Endothelial cell of hepatic sinusoid (primary cell): ENCODE measurements at regions not wholly inside any gene's neighbourhood (a gene's known extent, or its start where the extent isn't known, plus 50 kb on each side); places are given as distances from the start of the nearest gene placed in this dataset.

Experiments used
- in situ Hi-C: cut with HindIII; loops from 2 replicates; pipeline ENCODE4 v1.10.0; 2017; ENCODE audit warnings: low sequenced_read_pairs

DNA sequence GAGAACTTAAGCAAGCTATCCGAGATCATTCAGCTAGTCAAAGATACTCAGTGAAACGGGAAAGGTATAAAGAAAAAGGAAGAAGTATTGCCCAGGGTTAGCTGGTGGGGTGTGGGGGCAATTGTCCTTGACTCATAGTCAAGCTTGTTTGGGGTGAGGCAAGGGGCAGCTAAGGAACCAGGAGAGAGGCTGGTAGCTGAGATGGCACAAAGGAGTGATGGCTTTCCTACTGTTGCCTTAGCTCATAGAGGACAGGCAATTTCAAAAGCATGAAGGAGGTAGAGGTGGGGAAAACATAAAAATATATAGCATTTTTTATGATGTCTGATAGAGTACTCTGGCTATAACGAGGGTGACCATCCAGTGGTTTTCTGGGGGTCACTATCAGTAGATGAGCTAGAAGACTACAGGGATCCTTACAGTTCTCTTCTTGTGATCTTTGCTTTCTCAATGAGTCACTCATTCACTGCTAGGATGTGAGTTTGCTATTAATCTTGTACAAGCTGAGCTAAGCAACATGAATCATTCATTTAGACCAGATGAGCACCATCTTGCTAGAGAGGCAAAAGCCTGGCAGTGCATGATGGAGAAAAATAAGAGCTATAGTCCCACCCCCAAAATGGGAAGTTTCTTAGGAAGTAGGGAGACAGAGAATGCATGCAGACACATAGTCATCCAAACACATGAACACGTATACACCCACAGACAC lies 207.1 kb upstream of the PFN2 start:
- in situ Hi-C loops, result no loop called here

DNA sequence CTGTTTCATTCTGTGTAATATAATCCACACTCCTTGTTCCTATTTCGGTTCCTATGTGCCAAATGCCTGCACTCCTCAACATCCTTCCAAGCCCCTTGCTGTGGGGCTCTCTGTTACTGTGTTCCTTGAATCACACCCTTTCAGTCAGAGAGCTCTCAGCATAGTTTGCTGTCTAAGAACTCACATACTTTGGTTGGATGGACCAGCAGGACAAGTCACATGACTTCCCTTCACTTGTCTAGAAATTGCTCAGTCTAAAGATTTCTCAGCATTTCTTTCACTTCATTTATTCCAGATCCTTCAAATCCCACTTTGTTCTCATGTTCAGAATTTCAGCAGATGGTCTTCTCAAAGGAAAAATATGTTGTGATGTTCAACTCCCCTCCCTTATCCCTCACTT lies 203.5 kb upstream of the PFN2 start:
- in situ Hi-C loops, result no loop called here

DNA sequence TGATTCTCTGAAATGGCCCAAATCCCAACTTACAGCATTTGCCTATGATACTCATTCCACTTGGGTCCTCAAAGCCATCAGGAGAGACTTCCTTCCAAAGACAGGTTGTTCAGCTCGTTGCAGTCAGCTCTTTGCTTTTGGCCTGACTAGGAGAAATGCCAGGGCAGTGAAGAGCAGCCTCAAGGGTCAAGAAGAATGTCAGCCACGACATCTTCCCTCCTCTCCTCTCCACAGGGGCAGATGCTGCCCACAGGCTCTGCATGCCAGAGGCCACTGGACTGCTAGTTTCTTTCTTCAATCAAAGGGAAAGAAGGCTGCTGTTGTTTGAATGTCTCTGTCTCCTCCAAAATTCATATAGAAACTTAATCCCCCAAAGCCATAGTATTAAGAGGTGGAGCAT lies 201.7 kb upstream of the PFN2 start:
- in situ Hi-C loops, result no loop called here

DNA sequence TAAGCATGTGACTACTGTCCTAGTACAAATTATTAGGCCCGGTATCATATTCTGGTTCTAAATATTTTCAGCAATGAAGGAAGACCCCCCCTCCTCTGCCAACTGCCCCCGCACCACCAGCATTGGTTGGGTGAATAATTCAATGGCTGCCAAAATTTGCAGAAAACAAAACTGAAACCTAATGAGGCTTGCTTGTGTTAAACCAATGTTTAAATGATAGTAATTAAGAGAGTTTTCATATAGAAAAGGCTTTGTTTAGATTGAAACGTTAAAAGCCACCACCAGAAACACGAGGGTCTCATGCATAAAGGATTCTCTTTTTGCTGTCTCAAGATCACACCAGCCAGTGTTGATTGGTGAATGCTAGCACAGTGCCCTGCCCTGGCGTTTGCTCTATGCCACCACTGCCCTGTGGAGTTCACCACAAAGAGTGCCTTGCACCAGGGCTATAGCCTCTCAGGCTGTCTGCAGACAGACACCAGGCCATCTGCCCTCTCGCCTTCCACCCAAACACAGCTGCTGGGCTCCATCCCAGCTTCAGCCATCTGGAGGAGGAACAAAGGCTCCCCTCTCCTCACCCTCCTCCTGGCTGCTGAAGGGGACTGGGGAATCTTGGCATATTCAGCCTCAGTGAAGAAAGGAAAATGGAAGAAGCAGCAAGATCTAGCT lies 200.3 kb upstream of the PFN2 start:
- in situ Hi-C loops, result no loop called here

DNA sequence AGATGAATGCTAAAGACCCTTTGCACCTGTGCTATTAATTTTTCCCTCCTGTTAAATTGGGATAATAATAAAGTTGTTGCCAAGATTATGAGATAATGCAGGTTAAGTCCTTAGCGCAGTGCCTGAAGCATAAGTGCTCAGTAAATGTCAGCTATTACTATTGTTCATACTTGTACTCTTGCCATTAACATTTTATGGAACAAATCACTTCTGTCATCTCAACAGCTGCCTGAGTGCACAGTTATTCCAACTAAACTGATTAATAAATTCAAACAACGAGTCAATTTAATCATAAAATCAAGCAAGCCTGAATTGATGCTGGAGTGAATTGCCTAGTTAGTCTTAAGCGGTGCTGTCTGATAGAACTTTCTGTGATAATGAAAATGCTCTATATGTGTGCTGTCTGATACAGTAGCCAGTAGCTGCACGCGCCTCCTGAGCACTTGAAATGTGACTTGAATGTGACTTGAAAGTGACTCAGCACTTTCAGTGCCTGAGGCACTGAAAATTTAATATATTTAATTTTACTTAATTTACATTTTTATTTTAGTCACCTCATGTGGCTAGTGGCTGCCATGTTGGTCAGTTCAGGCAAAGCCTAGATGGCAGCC lies 198.7 kb upstream of the PFN2 start:
- in situ Hi-C loops, result no loop called here

DNA sequence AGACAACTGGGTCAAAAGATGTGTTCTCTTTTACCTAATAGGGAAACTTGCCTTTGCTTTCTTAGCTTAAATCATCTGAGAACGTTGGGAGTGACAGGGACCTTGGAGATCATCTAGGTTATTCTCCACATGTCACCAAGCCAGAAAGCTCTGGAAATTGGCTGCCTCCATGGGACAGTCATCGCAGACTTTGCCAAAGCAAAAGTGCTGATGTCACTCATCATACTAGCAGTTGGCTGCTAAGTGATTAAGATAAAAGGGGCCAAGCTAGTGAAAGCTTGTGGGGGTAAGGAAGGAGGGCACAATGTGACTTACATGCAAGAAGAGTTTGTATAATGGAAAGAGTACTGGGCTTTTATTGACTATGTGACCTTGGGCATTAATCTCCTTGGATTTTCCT lies 198.0 kb upstream of the PFN2 start:
- in situ Hi-C loops, result no loop called here

DNA sequence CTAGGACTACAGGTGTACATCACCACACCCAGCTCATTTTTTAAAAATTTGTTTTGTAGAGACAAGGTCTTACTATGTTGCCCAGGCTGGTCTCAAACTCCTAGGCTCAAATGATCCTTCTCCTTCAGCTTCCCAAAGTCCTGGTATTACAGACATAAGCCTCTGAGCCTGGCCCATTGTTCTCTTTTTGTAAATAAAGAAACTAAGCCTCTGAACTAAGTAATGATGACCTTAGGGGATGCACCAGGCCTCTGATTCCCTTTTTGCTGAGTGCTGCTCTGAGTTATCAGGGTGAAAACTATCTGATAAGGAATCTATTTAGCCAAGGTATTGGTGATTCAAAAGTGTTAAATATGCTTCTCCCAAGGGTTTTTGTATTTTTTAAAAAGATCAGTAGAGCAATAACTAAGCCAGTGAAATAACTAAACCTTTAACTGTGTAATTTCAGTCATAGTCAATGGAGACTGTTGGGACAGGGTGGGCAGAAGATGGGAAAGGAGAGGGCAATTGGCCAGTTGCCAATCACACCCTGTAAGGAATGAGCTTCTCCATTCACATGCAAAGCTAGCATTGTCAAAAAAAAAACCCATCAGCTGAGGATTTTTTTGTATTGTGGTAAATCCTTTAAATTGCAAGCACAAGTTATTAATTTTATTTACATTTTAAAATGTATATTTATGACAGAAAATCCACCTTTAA lies 194.8 kb upstream of the PFN2 start:
- in situ Hi-C loops, result no loop called here

DNA sequence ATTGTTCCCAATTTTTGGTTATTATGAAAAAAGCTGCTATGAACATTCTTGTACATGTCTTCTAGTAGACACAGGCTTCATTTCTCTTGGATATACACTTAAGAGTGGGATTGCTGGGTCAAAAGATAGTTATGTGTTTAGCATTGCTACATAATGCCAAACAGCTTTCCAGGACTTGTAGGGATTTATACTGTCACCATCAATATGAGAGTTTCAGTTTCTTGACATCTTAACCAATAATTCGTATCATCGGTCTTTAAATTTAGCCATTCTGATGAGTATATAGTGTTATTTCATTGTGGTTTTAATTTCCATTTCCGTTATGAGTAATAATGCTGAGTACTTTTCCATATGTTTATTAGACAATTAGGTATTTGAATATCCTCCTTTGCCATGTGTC lies 190.3 kb upstream of the PFN2 start:
- in situ Hi-C loops, result no loop called here

DNA sequence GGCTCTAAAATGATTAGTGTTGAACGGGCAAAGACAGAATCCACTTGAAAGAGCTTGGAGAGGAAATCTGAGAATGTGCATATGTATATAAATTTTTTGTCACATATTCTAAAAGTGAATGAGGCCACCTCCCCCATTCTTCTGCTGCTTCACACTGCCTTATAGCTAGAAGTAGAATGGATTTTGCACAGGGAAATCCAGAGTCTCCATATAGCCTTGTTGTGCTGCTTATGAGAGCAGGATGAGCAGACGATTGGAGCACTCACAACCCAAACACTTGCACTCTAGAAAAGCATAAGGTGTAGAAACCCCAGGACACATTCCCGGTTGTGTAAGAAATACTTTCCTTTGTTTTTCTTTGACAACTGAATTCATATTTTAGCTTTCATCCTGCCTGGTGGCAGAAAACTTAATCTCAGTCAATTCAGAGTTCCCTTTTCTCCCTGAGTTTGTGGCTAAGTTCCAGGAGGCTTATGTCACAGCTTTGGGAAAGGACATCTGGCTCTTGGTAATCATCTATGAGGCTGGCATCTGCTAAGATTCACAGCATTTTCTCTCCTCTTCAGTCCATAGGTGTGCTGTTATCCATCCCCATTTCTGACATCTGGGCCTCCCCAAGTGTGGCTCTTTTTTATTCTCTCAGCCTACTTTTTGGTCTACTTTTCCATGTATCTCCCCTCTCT lies 188.4 kb upstream of the PFN2 start:
- in situ Hi-C loops, result no loop called here

DNA sequence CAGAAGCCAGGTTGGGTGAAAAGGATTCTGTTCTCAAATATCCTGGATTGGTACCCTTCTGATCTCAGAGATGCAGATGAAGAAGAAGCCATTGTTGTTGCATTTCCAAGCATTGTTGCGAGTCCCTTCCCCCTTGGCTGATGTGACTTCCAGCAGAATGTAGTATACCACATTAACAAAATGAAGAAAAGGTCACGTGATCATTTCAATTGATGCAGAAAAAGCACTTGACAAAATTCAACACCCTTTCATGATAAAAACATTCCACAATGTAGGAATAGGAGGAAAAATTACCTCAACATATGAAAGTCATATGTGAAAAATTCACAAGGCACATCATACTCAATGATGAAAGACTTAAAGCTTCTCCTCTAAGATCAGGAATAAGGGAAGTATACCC lies 181.9 kb upstream of the PFN2 start:
- in situ Hi-C loops, result no loop called here

DNA sequence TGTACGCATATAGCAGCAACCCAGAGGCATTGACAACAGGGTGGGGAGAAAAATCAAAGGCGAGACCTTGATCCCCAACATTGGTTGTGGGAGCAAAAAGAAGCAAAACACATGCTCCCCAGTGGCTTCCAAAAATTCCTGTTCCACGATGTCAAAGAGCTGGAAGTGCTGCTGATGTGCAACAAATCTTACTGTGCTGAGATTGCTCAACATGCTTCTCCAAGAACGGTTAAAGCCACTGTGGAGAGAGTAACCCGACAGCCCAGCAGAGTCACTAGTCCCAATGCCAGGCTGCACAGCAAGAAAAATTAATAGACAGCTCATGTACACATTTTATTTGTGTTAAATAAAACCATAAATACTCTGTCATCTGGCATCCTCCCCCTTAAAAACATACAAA lies 179.9 kb upstream of the PFN2 start:
- in situ Hi-C loops, result no loop called here

DNA sequence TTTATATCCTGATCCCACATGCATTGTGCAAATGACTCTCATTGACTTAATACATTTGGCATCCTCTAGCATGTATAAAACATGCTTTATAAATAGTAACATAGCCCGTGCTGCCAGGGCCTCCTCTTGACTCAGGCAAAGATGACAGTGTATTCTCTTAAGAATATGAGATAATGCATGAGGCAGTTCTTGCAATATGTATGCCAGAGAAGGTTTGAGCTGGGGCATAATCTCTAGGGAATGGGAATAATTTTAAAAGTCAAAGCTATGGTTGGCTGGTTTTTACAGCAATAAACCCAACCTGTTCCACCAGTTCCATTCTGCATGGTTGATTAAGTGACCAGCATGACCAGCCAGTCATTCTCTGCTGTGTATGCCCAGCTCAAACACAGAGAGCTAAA lies 179.0 kb upstream of the PFN2 start:
- in situ Hi-C loops, result no loop called here

DNA sequence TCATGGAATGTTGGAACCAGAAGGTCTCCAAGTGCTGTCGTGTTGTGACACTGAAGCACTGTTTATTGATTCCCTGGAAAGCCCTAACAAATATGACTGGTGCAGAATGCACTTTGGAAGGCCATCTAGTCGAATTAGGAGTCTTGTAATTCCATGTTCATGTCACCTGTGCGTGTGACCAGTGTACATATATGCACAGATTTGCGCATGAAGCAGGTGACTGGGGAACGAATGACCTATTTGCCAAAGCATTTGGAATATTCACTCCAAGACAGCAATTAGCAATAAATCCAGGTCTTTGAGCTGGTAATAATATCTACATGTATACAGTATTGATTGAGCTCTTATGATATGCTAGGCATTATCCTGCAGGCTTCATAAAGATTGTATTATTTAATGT lies 177.5 kb upstream of the PFN2 start:
- in situ Hi-C loops, result no loop called here

DNA sequence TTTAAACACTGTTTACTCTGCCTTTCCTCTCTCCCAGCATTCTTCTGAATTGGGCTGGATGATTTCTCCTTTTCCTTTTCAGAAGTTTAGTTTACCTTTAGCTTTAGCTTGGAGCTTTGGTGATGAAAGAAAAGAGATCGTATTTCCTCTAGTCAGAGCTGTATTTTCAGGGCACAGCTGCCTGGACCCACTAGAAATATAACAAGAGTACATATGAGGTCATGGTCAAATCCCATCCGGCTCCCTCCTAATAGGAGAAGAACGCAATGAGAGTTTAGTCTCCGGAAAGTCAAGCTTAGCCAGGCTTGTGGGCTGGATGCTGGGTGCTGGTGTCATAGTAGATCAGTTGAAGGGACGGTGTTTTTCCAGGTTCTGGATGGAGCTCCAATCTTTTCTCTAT lies 177.1 kb upstream of the PFN2 start:
- in situ Hi-C loops, result no loop called here

DNA sequence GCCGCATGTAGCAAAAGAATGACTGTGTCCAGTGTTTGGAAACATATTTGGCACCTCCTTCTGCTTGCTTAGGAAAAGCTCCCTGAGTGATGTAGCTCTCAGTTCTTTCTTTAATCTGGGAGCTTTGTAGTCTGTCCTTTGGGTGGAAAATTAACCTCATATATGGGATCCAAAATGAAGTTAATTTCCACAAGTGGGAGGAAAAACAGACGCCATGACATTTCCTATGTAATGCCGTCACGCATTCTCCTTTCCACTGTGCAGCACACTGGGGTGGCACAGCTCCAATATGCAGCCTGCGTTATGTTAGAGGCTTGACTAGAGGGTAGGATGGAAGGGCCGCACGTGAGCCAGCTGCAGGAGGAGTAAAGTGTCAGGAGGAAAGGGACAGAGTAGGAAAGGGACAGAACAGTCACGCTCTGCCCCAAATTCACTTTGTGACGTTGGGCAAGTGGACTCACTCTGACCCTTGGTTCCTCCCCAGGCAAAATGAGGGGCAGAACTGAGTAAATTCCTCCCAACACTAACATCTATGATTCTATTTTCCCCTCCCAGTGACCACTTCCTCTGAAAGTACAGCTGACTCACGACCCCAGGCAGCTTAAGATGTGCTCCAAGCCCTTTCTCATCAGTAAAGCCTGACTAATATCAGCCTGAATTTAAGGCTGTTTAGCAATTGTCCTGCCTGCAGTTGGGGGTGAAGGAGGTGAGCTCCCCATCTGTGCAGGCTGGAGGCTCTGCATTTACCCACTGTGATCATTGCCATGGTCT lies 176.5 kb upstream of the PFN2 start:
- in situ Hi-C loops, result no loop called here

DNA sequence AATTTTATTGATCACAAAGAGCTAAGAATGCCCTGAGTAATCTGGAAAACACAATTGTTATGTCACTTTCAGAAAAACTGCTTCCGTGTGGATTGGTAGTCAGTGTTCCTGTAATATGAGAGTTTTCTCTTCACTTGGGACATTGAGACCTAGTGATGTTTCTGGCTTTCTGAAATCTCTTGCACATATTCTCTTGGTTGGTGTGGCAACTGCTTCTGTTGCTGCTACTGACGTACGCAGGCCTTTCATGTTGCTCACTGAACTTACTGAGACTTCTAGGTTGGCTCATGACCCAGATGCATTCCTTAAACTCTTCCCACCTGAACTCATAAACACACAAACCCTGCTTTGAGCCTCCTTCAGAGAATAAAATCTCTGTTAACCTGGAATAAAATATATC lies 175.0 kb upstream of the PFN2 start:
- in situ Hi-C loops, result no loop called here

DNA sequence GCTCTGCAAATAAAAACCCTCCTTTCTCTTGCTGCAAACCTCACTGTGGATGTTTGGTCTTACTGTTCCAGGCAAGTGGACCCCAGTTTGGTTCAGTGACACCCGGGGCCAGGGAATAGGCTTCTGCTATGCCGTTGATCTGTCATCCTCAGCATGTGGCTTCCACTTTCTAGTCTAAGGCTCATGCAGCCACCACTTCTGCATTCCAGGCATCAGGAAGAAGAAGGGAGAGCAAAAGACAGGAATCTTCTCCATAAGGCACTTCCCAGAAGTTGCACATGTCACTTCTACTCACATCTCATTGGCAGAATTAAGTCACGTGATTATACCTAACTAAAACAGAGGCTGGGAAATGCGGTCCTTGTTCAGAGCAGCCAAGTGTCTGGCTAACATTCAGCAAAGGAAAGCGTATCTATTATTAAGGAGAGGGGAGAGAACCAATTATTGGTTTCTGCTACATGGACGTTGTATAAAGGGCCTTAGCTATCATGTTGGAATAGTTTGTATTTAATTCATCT lies 173.6 kb upstream of the PFN2 start:
- in situ Hi-C loops, result no loop called here

DNA sequence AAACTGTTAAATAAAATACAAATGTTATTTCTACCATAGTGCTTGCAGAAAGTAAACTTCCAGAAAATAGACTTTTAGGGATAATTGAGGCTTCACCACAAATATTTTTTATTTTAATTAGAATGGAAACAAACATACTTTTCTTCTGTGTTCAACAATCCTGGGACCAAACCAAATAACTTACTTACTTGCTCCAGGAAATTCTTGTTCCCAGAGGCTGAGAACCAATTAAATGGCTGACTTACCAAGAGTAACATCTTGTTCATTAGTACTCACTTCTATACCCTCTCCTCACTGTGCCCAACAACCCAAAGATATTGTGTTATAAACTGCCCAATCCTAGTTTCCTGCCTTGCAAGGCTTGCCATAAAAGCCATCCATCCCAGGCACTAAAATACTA lies 172.2 kb upstream of the PFN2 start:
- in situ Hi-C loops, result no loop called here

DNA sequence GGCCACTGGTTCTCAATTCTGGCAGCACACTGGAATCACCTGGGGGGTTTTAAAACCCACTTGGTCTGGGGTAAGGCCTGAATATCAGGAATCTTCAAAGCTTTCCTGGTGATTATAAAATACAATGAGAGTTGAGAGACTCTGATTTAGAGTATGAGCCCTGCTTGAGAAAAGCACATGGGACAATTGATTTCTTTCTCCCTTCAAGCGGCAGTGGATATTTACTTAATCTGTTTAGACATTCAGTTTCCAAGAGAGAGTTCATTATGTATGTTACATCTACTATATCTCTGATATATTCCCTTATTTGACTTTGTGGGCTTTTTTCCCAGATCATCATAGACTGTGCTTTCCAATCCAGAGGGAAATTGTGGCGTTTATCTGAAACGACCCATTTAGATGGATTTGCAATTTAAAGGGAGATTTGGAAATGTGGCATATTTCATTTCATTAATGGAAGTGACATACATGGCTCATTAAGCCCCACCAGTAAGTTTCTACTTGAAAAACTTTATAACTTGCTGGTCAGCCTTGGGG lies 171.2 kb upstream of the PFN2 start:
- in situ Hi-C loops, result no loop called here
